ENCODE measurements at regions not wholly inside any gene's neighbourhood (a gene's known extent, or its start where the extent isn't known, plus 50 kb on each side); places are given as distances from the start of the nearest gene placed in this dataset.
"Not testable (repeated sequence)": the region's sequence is repeated elsewhere in the genome, so short reads cannot be mapped to it uniquely, and the experiment has no call there.

- Histone ChIP-seq H3K4me3 (ENCODE audit: insufficient read length, low read depth) (no peak overlapping the region), H3K4me1 (ENCODE audit: insufficient read depth, insufficient read length) (no peaks in the 10 kb centered on the region), H3K9ac (ENCODE audit: insufficient read length, low read depth) (no peak overlapping the region), H3K36me3 (ENCODE audit: insufficient read depth, insufficient read length, low read length) (no peaks in the 10 kb centered on the region), H3K9me3 (ENCODE audit: insufficient read depth, low read length) (no peaks in the 10 kb centered on the region), H3K27me3 (ENCODE audit: insufficient read depth, insufficient read length) (no peaks in the 10 kb centered on the region)
- TF ChIP-seq YY1 (IDR thresholded peaks at IDR 0.05; ENCODE audit: insufficient read depth, insufficient read length) (no peak), SUZ12 (IDR thresholded peaks at IDR 0.05; ENCODE audit: extremely low read depth, insufficient read depth, insufficient read length) (no peak), ZNF274 (IDR thresholded peaks at IDR 0.05; ENCODE audit: low read depth, low read length) (no peak)
- no peak for DNase-seq (ENCODE audit: low read depth, low spot score)
These were observed 119.0 kb downstream of the SLC17A6 start for GRCh38 chr11:22456993-22457762.

- no peak overlapping the region for H3K9ac ChIP-seq (ENCODE audit: insufficient read length, low read depth)
- H3K4me3 ChIP-seq (ENCODE audit: insufficient read length, low read depth) = no peak overlapping the region
- H3K9me3 ChIP-seq (ENCODE audit: insufficient read depth, low read length) = no peaks in the 10 kb centered on the region
- no peaks in the 10 kb centered on the region for H3K4me1 ChIP-seq (ENCODE audit: insufficient read depth, insufficient read length)
- no peaks in the 10 kb centered on the region for H3K36me3 ChIP-seq (ENCODE audit: insufficient read depth, insufficient read length, low read length)
- no peaks in the 10 kb centered on the region for H3K27me3 ChIP-seq (ENCODE audit: insufficient read depth, insufficient read length)
- DNase-seq (ENCODE audit: low read depth, low spot score) = no peak
- no peak for TF ChIP-seq ZNF274 (IDR thresholded peaks at IDR 0.05; ENCODE audit: low read depth, low read length)
- no peak for TF ChIP-seq YY1 (IDR thresholded peaks at IDR 0.05; ENCODE audit: insufficient read depth, insufficient read length)
- no peak for TF ChIP-seq SUZ12 (IDR thresholded peaks at IDR 0.05; ENCODE audit: extremely low read depth, insufficient read depth, insufficient read length)
These were observed 116.4 kb downstream of the SLC17A6 start for GRCh38 chr11:22454461-22455090.

DNA sequence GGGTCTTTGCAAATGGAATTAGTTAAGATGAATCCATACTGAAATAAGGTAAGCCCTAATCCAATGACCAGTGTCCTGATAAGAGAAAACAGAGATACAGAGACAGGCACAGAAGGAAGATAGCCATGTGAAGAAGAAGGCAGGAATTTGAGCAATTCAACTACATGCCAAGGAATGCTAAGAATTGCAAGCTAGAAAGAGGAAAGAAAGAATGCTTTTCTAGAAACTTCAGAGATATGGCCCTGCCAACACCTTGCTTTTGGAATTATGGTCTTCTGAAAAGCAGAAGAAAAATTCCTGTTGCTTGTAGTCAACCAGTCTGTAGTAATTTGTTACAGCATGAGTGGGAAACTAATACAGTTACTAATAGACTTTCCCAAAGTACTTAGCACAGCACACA lies 111.3 kb downstream of the SLC17A6 start:
- H3K27me3 ChIP-seq (ENCODE audit: insufficient read depth, insufficient read length) = no peaks in the 10 kb centered on the region
- H3K4me1 ChIP-seq (ENCODE audit: insufficient read depth, insufficient read length) = no peaks in the 10 kb centered on the region
- no peaks in the 10 kb centered on the region for H3K36me3 ChIP-seq (ENCODE audit: insufficient read depth, insufficient read length, low read length)
- TF ChIP-seq YY1 (IDR thresholded peaks at IDR 0.05; ENCODE audit: insufficient read depth, insufficient read length) (no peak), ZNF274 (IDR thresholded peaks at IDR 0.05; ENCODE audit: low read depth, low read length) (no peak), SUZ12 (IDR thresholded peaks at IDR 0.05; ENCODE audit: extremely low read depth, insufficient read depth, insufficient read length) (no peak)
- no peaks in the 10 kb centered on the region for H3K9me3 ChIP-seq (ENCODE audit: insufficient read depth, low read length)
- H3K4me3 ChIP-seq (ENCODE audit: insufficient read length, low read depth) = no peak overlapping the region
- no peak for DNase-seq (ENCODE audit: low read depth, low spot score)
- no peak overlapping the region for H3K9ac ChIP-seq (ENCODE audit: insufficient read length, low read depth)

DNA sequence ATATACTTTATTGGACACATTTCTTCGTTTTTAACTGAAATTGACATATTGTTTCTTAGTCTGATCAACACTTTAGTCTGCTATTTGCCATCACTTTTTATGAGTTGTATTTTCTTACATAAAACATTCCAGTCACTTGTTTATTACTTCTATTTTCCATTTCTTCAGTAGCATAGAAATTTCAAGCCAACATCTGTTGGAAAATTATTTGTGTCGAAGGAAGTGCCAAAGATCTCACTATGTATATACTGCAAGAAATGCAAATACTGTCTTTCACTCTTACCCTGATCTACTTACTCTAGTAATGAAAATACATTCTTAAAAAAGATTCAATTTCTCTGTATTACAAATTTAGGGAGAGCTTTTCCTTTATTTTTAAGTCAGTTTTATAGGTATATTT lies 105.9 kb downstream of the SLC17A6 start:
- no peak for DNase-seq (ENCODE audit: low read depth, low spot score)
- H3K9ac ChIP-seq (ENCODE audit: insufficient read length, low read depth) = no peak overlapping the region
- no peaks in the 10 kb centered on the region for H3K4me1 ChIP-seq (ENCODE audit: insufficient read depth, insufficient read length)
- no peaks in the 10 kb centered on the region for H3K27me3 ChIP-seq (ENCODE audit: insufficient read depth, insufficient read length)
- H3K9me3 ChIP-seq (ENCODE audit: insufficient read depth, low read length) = no peaks in the 10 kb centered on the region
- no peak overlapping the region for H3K4me3 ChIP-seq (ENCODE audit: insufficient read length, low read depth)
- H3K36me3 ChIP-seq (ENCODE audit: insufficient read depth, insufficient read length, low read length) = no peaks in the 10 kb centered on the region
- no peak for TF ChIP-seq ZNF274 (IDR thresholded peaks at IDR 0.05; ENCODE audit: low read depth, low read length)

DNA sequence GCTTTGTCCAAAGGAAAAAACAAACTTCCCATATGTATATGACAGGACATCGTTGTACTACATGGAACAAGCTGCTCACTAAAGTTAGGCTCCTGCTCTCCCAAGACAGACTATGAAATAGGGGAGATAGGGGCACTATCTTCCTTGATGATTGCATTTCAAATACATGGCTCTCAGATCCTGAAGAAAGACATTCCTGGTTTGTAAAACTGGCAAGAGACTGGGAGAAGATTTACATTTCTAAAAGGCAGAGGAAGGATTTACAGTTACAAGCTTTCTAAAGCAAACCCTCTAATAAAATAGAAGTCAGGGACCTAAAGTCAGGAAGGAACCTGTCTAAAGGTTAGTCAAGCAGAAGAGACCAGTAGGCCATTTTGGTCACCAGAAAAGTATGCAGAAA lies 103.7 kb downstream of the SLC17A6 start:
- H3K36me3 ChIP-seq (ENCODE audit: insufficient read depth, insufficient read length, low read length) = no peaks in the 10 kb centered on the region
- DNase-seq (ENCODE audit: low read depth, low spot score) = peak; percentile 25

DNA sequence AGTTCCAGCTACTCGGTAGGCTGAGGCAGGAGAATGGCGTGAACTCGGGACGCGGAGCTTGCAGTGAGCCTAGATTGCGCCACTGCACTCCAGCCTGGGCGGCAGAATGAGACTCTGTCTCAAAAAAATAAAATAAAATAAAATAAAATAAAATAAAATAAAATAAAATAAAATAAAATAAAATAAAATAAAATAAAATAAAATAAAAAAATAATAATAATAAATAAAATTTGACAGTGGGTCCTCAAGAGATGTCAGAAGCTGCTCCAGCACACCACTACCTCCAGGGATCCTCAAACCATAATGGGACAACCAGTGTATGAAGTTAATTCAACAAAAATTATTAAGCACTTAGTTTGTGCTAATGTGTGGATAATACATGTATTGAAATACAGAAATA lies 97.4 kb downstream of the SLC17A6 start:
- not testable (repeated sequence) for DNase-seq (ENCODE audit: low read depth, low spot score); H3K27me3 ChIP-seq (ENCODE audit: insufficient read depth, insufficient read length)

More for the DNA sequence above, 103.7 kb downstream of the SLC17A6 start:
- H3K9me3 ChIP-seq (ENCODE audit: insufficient read depth, low read length) = no peaks in the 10 kb centered on the region
- H3K4me3 ChIP-seq (ENCODE audit: insufficient read length, low read depth) = no peak overlapping the region
- H3K27me3 ChIP-seq (ENCODE audit: insufficient read depth, insufficient read length) = no peaks in the 10 kb centered on the region
- H3K4me1 ChIP-seq (ENCODE audit: insufficient read depth, insufficient read length) = no peaks in the 10 kb centered on the region
- H3K9ac ChIP-seq (ENCODE audit: insufficient read length, low read depth) = no peak overlapping the region
- TF ChIP-seq SUZ12 (IDR thresholded peaks at IDR 0.05; ENCODE audit: extremely low read depth, insufficient read depth, insufficient read length) = no peak
- no peak for TF ChIP-seq ZNF274 (IDR thresholded peaks at IDR 0.05; ENCODE audit: low read depth, low read length)
- no peak for TF ChIP-seq YY1 (IDR thresholded peaks at IDR 0.05; ENCODE audit: insufficient read depth, insufficient read length)

DNA sequence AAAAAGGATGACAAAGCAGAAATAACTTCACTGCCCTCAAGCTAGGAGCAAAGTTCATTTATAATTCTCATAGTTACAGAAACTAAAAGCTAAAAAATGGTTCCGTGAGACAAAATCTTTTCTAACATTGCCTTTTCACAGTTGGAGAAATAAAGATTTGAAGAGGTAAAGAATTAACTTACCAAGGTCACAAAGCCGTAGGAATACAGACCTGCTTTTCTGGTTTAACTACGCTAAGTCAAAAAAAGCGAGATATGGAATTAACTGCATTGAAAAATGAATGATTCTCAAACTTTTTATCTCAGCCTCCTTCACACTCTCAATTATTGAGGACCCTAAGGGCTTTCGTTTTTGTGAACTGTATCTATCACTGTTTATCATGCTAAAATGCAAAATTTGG lies 95.3 kb downstream of the SLC17A6 start:
- Histone ChIP-seq H3K9ac (ENCODE audit: insufficient read length, low read depth) (no peak overlapping the region), H3K9me3 (ENCODE audit: insufficient read depth, low read length) (no peaks in the 10 kb centered on the region), H3K27me3 (ENCODE audit: insufficient read depth, insufficient read length) (no peaks in the 10 kb centered on the region), H3K36me3 (ENCODE audit: insufficient read depth, insufficient read length, low read length) (no peaks in the 10 kb centered on the region), H3K4me3 (ENCODE audit: insufficient read length, low read depth) (no peak overlapping the region), H3K4me1 (ENCODE audit: insufficient read depth, insufficient read length) (no peaks in the 10 kb centered on the region)
- no peak for DNase-seq (ENCODE audit: low read depth, low spot score)
- TF ChIP-seq ZNF274 (IDR thresholded peaks at IDR 0.05; ENCODE audit: low read depth, low read length) = no peak
- no peak for TF ChIP-seq YY1 (IDR thresholded peaks at IDR 0.05; ENCODE audit: insufficient read depth, insufficient read length)
- no peak for TF ChIP-seq SUZ12 (IDR thresholded peaks at IDR 0.05; ENCODE audit: extremely low read depth, insufficient read depth, insufficient read length)

More for the DNA sequence above, 97.4 kb downstream of the SLC17A6 start:
- not testable (repeated sequence) for H3K4me3 ChIP-seq (ENCODE audit: insufficient read length, low read depth); H3K4me1 ChIP-seq (ENCODE audit: insufficient read depth, insufficient read length); H3K9ac ChIP-seq (ENCODE audit: insufficient read length, low read depth); H3K36me3 ChIP-seq (ENCODE audit: insufficient read depth, insufficient read length, low read length); H3K9me3 ChIP-seq (ENCODE audit: insufficient read depth, low read length)
